ENCODE measurements at regions not wholly inside any gene's neighbourhood (a gene's known extent, or its start where the extent isn't known, plus 50 kb on each side); places are given as distances from the start of the nearest gene placed in this dataset.
A peak's percentile ranks its signal among the peaks of the same experiment; 100 is the strongest.
"Not testable (repeated sequence)": the region's sequence is repeated elsewhere in the genome, so short reads cannot be mapped to it uniquely, and the experiment has no call there.

DNA sequence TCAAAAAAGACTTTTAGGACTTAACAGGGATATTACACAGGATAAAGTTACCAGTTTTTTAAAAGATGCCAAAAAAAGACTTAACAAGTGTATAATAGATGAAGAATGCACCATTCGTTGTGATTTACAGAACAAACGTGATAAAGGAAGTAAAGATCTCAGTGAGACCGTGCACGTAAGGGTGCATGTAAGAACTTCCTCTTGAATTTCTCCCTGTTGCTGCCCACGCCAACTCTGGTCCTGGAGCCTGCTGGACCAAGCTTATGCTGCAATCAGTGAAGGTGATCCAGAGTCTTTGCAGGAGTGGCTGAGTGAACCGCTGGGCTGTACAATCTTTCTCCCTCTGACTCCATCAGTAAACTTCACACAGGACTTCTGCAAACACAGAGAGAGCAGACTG lies 593.7 kb downstream of the TMEM121 start:
- no peak for DNase-seq (ENCODE audit: low read depth in 3 of 3)

DNA sequence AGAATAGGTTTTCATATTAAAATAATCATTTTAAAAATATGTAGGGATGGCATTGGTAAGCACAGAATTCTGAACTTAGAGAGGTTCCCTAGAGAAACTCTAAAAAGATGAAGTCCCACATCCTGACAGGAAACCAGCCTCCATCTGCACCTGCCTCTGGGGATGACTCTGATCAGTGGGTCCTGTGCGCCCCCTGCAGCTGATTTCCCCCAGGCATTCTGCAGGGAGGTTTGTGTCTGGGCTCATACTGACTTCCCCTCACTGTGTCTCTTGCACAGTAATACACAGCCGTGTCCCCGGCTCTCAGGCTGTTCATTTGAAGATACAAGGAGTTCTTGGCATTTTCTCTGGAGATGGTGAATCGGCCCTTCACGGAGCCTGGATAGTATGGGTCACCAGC lies 602.9 kb downstream of the TMEM121 start:
- DNase-seq (ENCODE audit: low read depth in 3 of 3), result peak in 1 of 3 experiments; percentile 36

DNA sequence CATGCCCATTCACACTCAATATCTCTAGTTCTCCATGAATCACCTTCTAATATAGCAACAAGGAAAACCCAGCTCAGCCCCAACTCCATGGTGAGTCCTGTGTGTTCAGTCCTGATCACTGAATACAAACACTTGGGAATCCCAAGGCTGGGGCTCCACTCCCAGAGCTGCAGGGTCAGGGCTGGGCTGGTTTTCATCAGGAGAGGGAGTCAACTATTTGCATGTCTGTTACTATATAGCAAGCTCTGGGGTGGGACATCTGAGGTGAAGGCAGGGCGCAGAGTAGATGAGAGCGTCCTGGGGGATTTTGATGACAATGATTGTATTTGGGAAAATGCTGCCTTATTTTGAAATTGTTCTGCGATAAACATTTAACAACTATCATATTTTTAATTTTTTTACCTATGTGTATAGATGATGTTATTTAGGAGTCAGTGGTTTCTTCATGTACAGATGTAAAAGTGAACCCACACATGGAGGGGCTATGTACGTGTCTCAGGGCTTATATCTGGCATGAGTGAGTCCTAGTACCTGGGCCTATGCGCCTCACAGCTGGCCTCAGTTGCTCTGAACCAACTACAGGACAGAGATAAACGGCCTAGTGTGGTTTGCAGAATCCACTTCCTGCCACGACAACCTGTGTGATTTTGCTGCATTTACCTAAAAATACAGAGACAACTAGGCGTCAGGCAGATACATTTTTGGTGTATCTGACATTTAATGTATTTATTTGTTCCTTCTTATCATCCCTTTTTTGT lies 603.7 kb downstream of the TMEM121 start:
- DNase-seq (ENCODE audit: low read depth in 3 of 3), result not testable (repeated sequence)

DNA sequence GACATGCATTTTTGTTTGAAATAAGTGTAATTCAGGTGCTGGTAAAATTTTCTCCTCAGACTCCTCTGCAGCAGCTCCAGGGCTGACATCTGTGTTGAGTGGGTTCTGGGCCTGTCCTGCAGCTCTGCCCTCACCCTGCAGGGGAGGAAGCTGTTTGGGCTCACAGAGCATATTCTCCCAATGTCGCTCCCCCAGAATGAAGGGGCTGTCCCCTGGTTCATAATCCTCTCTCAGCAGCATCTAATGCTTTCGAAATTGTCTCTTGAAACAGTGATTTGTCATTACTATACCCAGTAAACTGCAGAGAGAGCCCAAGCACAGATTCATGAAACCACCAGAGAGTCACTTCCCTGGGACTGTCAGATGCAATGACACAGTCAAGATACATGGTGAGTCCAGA lies 606.7 kb downstream of the TMEM121 start:
- DNase-seq (ENCODE audit: low read depth in 3 of 3), result peak in 1 of 3 experiments; percentile 37

DNA sequence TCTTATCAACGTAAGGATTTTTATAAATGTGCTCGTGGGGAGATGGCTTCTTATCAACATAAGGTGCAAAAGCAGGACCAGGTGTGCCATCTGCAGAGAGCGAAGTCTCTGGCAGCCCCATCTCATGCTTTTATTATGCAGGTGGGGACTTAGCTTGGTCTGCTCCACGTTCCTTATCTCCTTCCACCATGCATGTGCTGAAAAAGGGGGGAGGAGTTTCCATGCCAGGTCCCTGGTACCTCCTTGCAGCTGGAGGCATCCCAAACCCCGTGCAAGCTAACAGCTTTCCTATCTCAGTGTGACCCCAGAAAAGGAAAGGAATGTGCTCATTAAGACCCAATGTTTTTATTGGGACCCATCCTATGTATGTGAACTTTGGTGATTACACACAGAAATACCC lies 608.5 kb downstream of the TMEM121 start:
- no peak for DNase-seq (ENCODE audit: low read depth in 3 of 3)

DNA sequence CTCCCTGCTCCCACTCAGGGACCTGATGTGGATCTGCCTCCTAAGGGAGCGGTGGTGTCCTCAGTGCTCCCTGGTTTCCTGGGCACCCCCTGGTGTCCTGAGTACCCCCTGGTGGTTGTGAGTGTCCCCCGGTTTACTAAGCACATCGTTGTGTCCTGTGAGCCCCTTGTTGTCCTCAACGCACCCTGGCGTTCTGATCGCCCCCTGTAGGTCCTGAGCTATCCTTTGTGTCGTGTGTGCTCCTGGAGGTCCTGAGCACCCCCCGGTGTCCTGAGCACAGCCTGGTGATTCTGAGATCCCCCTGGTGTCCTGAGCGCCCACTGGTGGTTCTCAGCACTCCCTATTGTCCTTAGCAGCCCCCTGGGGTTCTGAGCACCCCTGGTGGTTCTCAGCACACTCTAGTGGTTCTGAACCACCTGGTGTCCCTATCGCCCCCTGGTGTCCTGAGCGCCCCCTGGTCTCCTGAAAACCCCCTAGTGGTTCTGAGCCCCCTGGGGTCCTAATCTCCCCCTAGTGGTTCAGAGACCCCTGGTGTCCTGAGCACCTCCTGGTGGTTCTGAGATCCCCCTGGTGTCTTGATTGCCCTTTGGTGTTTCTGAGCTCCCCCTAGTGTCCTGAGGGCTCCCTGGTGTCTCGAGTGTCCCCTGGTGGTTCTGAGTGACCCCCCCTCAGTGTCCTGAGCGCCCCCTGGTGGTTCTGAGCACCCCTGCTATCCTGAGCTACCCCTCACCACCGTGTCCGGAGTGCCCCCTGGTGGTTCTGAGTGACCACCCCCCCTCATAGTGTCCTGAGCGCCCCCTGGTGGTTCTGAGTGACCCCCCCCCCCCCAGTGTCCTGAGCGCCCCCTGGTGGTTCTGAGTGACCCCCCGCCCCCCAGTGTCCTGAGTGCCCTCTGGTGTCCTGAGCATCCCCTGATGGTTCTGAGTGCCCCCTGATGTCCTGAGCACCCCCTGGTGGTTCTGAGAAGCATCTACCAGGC lies 615.1 kb downstream of the TMEM121 start:
- DNase-seq (ENCODE audit: low read depth in 3 of 3), result peak; percentile 12 to 55 (median 21)

DNA sequence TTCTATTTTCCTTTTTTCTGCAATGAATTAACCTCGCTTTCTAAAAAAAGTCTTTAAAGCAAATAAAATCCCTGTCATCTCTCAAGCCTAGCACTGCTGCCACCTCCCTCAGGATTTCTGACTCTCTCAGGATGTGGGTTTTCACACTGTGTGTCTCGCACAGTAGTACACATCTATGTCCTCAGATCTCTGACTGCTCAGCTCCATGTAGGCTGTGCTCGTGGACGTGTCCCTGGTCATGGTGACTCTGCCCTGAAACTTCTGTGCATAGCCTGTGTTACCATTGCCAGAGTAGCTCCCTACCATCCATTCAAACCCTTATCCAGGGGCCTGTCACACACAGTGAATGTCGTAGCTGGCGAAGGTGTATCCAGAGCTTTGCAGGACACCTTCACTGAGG lies 619.3 kb downstream of the TMEM121 start:
- DNase-seq (ENCODE audit: low read depth in 3 of 3), result not testable (repeated sequence)

DNA sequence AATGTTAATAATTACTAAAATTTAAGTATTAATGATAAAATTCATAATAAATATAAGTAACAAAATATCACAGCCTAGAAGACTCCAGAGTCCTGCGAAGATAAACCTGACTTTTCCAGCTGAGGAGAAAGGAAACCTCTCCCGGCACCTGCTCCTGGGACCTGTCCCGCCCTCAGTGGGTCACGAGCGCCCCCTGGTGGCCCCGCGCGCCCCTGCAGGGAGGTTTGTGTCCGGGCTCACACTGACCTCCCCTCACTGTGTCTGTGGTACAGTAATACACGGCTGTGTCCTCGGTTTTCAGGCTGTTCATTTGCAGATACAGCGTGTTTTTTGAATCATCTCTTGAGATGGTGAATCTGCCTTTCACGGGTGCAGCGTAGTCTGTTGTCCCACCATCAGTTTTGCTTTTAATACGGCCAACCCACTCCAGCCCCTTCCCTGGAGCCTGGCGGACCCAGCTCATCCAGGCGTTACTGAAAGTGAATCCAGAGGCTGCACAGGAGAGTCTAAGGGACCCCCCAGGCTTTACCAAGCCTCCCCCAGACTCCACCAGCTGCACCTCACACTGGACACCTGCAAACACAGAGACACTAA lies 627.1 kb downstream of the TMEM121 start:
- DNase-seq (ENCODE audit: low read depth in 3 of 3), result peak; percentile 57 to 82 (median 71)

DNA sequence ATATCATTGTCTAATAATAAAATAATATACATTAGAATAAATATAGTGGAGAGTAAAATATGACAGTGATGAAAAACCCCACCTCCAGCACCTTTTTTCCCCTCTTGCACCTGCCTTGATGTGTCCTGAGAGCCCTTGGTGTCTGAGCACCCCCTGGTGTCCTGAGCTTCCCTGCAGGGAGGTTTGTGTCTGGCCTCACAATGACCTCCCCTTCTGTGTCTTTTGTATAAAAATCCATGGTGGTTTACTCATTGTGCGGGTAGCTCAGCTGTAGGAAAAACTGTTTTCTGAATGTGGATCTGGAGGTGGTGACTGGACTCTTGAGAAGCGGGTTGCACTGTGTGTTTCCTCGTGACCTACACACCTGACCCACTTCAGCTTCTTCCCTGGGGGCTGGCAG lies 636.9 kb downstream of the TMEM121 start:
- DNase-seq (ENCODE audit: low read depth in 3 of 3), result no peak

DNA sequence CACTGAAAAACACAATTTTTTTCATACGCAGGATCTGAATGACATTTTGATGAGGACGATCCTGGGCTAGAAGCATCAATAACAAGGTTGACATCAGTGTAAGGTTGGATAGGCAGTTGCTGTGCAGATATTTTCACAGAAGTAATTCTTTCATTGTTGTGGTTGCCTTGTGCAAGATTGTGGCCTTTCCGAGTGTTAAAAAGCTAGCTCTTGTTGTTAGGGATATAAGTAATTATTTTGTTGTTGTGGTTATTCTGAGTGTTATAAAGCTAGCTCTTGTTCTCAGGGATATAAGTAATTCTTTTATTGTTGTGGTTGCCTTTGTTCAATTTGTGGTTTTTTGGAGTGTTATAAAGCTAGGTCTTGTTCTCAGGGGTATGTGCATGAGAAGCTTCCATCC lies 637.4 kb downstream of the TMEM121 start:
- DNase-seq (ENCODE audit: low read depth in 3 of 3), result not testable (repeated sequence)

DNA sequence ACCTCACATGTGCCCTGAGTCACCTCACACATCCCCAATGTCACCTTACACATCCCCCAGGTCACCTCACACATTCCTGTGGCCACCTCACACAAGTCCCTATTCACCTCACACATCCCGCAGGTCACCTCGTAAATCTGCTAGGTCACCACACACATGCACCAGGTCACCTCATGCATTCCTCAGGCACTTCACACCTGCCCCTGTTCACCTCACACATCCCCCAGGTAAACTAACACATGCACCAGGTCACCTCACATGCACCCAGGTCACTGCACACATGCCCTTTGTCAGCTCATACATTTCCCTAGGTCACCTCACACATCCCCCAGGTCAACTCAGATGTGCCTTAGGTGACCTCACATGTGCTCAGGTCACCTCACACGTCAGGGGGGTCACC lies 639.8 kb downstream of the TMEM121 start:
- no peak for DNase-seq (ENCODE audit: low read depth in 3 of 3)

DNA sequence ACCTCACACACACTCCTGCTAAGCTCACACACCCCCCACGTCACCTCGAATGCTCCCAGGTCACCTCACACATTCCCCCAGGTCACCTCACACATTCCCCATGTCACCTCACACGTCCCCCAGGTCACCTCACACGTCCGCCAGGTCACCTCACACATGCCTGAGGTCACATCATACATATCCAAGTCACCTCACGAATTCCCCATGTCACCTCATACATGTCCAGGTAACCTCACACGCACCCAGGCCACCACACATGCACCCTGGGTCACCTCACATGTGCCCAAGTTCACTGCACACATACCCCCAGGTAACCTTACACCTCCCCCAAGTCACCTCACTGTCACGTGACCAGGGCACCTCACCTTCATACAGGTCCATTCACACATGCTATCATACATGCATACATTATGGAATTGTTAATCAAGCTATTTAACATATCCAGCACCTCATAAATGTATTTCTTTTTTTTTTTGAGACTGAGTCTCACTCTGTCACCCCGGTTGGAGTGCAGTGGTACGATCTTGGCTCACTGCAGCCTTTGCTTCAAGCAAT lies 640.3 kb downstream of the TMEM121 start:
- no peak for DNase-seq (ENCODE audit: low read depth in 3 of 3)

DNA sequence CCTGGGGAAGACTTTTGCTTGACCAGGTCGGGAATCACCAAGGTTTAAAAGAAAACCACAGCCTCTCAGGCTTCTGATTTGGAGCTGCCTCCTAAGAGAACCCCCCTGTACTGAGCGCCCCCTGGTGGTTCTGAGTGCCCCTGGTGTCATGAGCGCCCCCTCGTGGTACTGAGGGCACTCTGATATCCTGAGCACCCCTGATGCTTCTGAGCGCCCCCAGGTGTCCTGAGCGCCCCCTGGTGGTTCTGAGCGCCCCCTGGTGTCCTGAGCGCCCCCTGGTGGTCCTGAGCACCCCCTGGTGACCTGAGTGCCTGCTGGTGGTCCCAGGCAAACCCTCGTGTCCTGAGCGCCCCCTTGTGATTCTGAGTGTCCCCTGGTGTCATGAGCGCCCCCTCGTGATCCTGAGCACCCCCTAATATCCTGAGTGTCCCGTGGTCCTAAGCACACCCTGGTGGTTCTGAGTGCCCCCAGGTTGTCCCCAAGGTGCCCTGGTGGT lies 643.8 kb downstream of the TMEM121 start:
- DNase-seq (ENCODE audit: low read depth in 3 of 3), result peak; percentile 40 to 69 (median 50)

DNA sequence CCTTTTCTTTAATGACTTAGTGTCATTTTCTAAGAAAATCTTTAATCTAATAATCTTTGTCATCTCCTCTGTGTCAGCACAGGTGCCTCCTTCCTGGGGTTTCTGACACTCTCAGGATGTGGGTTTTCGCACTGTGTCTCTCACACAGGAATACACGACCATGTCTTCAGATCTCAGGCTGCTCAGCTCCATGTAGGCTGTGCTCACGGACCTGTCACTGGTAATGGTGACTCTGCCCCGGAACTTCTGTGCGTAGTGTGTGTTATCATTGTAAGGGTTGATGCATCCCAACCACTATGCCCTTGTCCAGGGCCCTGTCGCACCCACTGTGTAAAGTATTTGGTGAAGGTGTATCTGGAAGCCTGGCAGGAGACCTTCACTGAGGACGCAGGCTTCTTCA lies 647.8 kb downstream of the TMEM121 start:
- peak in 1 of 3 experiments; percentile 47 for DNase-seq (ENCODE audit: low read depth in 3 of 3)

DNA sequence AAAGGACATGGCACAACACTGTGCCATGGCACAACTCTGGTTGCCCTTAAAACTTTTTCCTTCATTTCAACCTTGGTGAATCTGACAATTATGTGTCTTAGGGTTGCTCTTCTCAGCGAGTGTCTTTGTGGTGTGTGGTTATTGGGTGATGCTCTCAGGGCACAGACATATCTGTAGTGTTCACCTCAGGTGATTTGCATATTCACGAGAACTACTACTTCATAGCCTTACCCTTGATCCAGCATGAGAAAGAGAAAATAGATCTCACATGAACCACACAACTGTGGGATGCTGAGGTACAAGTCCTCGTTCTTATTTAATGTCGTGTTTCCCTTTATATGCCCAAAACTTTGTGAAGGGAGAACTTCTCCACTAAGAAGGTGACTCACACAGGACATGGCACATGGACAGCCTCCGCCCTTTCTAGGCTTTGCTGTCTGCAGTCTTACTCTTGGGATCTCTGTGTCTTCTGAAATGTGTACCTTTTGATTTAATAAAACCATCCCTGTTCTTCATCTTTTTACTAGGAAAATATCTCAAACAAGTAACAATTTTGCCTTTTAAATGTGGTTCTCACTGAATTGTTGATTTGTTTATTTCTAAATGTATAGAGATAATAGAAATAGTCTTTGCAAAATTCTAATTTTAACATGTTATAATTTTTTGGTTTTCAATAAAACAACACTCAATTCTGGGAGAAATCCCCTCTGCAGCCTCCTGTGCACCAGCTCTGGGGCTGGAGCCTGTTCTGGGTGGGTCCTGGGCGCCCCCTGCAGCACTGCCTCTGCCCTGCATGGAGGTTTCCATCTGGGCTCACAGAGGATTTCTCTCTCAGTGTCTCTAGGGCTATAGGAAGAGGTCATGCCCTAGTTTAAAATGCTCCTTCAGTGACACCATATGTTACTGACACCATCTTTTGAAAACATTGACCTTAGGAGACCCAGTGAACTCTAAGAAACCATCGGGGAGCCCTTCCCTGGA lies 651.2 kb downstream of the TMEM121 start:
- not testable (repeated sequence) for DNase-seq (ENCODE audit: low read depth in 3 of 3)

DNA sequence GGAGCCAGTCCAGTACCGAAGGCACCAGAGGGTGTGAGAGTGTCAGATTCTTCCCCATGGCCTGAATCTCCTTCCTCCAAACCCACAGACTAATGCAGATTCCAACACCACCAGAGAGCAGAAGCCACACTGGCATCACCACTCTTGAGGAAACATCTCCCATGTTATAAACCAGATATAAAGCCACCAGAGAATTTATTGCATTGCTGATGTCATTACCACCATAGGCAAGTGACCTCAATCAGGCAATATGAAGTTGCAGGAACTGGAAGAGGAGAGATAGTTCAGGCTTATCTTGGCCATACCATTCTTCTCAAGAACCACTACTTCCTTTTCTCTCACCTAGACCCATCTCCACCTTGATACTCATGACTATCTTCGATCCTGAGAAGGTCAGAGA lies 653.4 kb downstream of the TMEM121 start:
- DNase-seq (ENCODE audit: low read depth in 3 of 3), result no peak

DNA sequence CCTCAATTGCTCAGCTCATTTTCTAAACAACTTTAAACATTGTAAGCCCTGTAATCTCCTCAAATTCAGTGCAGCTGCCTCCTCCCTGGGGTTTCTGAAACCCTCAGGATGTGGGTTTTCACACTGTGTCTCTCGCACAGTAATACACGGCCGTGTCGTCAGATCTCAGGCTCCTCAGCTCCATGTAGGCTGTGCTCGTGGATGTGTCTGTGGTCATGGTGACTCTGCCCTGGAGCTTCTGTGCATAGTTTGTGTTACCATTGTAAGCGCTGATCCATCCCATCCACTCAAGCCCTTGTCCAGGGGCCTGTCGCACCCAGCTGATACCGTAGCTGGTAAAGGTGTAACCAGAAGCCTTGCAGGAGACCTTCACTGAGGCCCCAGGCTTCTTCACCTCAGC lies 658.4 kb downstream of the TMEM121 start:
- peak; percentile 29 to 61 (median 33) for DNase-seq (ENCODE audit: low read depth in 3 of 3)

DNA sequence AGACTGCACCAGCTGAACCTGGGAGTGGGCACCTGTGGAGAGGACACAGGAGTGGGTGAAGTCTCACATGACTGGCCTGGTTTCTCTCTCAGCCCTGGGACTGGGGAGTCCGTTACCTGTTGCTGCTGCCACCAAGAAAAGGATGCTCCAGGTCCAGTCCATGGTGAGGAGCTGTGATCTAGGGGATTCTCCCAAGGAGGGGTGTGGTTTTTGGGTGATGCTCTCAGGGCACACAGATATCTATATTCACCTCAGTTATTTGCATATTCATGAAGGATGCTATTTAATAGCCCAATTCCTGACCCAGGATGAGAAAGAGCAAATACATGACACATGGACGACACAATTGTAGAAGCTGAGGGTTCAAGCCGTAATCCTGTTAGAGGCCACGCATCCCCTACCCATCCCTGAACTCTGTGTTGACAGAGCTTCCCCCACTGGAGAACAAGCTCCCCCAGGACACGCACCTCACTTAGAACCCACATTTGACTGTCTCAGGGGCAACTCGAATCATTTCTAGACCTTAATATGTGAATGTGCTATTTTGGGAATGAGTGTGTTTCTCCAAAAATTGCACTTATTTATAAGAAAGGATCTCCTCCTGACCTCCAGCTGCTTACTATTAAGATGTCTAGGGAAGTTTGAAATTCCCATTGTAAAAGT lies 658.9 kb downstream of the TMEM121 start:
- not testable (repeated sequence) for DNase-seq (ENCODE audit: low read depth in 3 of 3)

DNA sequence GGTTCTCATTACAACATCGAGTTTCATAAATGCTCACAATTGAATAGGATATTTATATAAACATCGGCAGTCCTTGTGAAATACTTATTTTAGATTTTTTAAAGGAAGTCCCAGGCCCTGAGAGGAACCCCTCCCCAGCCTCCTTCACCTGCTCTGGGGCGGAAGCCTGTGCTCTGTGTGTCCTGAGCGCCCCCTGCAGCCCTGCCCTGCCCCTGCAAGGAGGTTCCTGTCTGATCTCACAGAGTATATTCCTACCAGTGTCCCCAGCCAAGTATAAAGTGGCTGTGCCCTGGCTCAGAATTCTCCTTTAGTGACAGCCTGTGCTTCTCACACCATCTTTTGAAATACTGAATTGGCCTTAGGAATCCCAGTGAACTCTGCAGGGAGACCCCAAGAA lies 659.5 kb downstream of the TMEM121 start:
- DNase-seq (ENCODE audit: low read depth in 3 of 3), result peak in 2 of 3 experiments; percentile 34 to 67

DNA sequence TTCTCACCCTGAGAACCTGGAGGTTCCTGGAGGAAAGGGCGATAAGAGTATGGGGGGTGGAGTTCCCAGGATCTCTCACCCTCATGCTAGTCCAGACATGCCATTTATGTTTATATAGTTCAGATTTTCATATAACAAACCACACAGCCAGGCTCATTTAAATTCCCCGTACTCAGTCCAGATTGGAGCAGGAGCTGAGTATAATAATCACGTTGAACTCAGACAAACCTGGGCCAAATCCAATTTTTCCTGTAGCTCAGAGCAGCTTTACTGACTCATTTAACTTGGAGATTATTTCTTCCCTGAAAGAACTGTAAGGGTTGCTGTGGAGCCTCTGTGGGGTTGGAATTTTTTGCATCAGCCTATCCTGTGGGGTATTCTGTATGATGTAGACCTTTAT lies 660.8 kb downstream of the TMEM121 start:
- DNase-seq (ENCODE audit: low read depth in 3 of 3), result no peak
